BJ (cell line): ENCODE measurements at regions not wholly inside any gene's neighbourhood (a gene's known extent, or its start where the extent isn't known, plus 50 kb on each side); places are given as distances from the start of the nearest gene placed in this dataset.

Experiments
- CTCF ChIA-PET: fragments of 350-600 bp; formaldehyde crosslinking; extraction: SDS; loops from one replicate; lab custom pipeline; 2021; ENCODE audit warnings: antibody characterized with exemption, inconsistent platforms; lab: Yijun Ruan, JAX
- POLR2A ChIA-PET: fragments of 300-600 bp; sonication (Branson Sonifier 250); formaldehyde crosslinking; extraction: SDS; loops from one replicate; lab custom pipeline; 2021; ENCODE audit warnings: antibody characterized with exemption; lab: Charles Lee
- DNase-seq: peaks from one replicate; pipeline ENCODE4 v3.0.0-alpha.2; 2011; ENCODE audit warnings: low read depth
- H3K27me3 ChIP-seq: 2 replicates; pipeline ENCODE4 v1.6.0; 2011; ENCODE audit warnings: low read length; ENCODE audit not compliant: control insufficient read depth, insufficient read depth
- H3K36me3 ChIP-seq: 2 replicates; pipeline ENCODE4 v1.5.1; 2011; ENCODE audit warnings: low read length; ENCODE audit not compliant: control insufficient read depth, insufficient read depth
- H3K4me3 ChIP-seq: 2 replicates; pipeline ENCODE4 v1.5.1; 2011; ENCODE audit warnings: low read depth, mild to moderate bottlenecking, control low read depth, low read length
- TF ChIP-seq, protein P1 (sequence below): IDR thresholded peaks from 2 replicates; pipeline ENCODE4 v1.5.1; 2011; ENCODE audit warnings: low read depth, mild to moderate bottlenecking, control low read depth, inconsistent platforms, low read length, moderate library complexity; ENCODE audit not compliant: insufficient read depth

- CTCF ChIA-PET: interaction anchor here (1.2 to 1.8 kb wide), 2 partner anchors 29 to 51 kb away, joined by 6 read pairs; no protein-coding TSS in a partner anchor
- DNase-seq: peak; percentile 65
- H3K36me3 ChIP-seq: no peaks in the 10 kb centered on the region
- TF ChIP-seq, protein P1, sequence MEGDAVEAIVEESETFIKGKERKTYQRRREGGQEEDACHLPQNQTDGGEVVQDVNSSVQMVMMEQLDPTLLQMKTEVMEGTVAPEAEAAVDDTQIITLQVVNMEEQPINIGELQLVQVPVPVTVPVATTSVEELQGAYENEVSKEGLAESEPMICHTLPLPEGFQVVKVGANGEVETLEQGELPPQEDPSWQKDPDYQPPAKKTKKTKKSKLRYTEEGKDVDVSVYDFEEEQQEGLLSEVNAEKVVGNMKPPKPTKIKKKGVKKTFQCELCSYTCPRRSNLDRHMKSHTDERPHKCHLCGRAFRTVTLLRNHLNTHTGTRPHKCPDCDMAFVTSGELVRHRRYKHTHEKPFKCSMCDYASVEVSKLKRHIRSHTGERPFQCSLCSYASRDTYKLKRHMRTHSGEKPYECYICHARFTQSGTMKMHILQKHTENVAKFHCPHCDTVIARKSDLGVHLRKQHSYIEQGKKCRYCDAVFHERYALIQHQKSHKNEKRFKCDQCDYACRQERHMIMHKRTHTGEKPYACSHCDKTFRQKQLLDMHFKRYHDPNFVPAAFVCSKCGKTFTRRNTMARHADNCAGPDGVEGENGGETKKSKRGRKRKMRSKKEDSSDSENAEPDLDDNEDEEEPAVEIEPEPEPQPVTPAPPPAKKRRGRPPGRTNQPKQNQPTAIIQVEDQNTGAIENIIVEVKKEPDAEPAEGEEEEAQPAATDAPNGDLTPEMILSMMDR: no peak
- peaks cover 5% of the 10 kb centered on the region for H3K27me3 ChIP-seq
- POLR2A ChIA-PET: no interaction called here
- H3K4me3 ChIP-seq: no peak overlapping the region
Observed at GRCh38 chr20:39823224-39823623, 861.1 kb downstream of the DHX35 start.

DNA sequence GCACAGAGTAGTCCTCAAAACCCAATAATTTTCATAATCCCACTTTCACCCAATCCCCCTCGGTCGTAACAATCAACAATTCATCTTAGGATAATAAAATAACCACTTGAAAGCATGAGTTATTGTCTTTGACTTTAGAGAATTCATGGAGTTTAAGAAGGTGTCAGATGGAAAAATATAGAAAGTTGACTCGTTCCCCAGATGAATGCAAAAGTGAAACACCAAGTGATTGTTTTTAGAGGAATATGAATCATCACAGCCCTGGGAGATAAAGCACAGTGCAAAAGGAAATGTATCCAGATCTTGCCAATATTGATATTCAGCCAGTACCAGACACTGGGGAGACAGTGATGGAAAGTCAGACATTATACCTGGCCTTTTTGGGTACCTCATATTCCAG is 860.5 kb downstream of the DHX35 start:
- no peak overlapping the region for H3K4me3 ChIP-seq
- peaks cover 5% of the 10 kb centered on the region for H3K27me3 ChIP-seq
- TF ChIP-seq, protein P1: no peak
- H3K36me3 ChIP-seq: no peaks in the 10 kb centered on the region
- CTCF ChIA-PET: interaction anchor here (1.2 to 1.8 kb wide), 2 partner anchors 29 to 51 kb away, joined by 6 read pairs; no protein-coding TSS in a partner anchor
- DNase-seq: peak; percentile 15
- POLR2A ChIA-PET: no interaction called here

DNA sequence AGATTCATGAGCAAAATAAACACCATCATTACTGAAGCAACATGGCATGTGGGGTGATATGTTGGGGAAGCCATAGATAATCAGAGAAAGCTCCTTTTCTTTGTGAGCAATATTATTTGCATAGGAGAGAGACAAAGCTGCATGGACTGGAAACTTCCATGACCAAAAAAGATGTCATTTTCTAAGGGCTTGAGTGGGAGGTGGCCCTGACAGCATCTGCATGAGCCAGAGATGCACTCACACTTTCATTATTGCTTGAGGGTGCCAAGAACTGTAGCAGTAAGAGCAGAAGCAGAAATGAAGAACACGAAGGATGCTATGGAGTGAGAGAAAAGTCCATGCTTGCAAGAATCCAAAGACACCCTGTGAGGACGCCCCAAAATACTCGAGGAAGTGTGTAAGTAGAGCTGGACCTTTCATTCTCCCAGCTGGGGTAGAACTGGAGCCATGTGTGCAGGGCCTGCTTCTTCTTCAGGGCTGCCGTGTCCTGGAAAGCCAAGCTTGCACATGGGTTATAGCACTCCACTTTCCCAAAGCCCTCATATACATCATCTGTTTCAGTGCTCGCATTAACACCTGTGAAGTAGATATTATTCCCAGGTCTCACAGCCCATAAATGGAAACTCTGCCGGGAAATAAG is 851.2 kb downstream of the DHX35 start:
- no peaks in the 10 kb centered on the region for H3K27me3 ChIP-seq
- POLR2A ChIA-PET: no interaction called here
- no peaks in the 10 kb centered on the region for H3K36me3 ChIP-seq
- CTCF ChIA-PET: interaction anchor here (1.3 kb wide), 1 partner anchor 61 kb away, joined by 5 read pairs; no protein-coding TSS in a partner anchor
- DNase-seq: no peak
- TF ChIP-seq, protein P1: no peak
- no peak overlapping the region for H3K4me3 ChIP-seq

- DNase-seq: no peak
- ChIA-PET POLR2A (no interaction called here), CTCF (interaction anchor here (1.0 to 1.3 kb wide), 2 partner anchors 62 kb away, joined by 3 to 5 read pairs; no protein-coding TSS in a partner anchor)
- no peak overlapping the region for H3K4me3 ChIP-seq
- TF ChIP-seq, protein P1: no peak
- H3K27me3 ChIP-seq: no peaks in the 10 kb centered on the region
- H3K36me3 ChIP-seq: no peaks in the 10 kb centered on the region
Observed at GRCh38 chr20:39812116-39812515, 850.0 kb downstream of the DHX35 start.

- POLR2A ChIA-PET: no interaction called here
- TF ChIP-seq, protein P1: no peak
- no peaks in the 10 kb centered on the region for H3K36me3 ChIP-seq
- H3K27me3 ChIP-seq: no peaks in the 10 kb centered on the region
- CTCF ChIA-PET: interaction anchor here (1.6 kb wide), 1 partner anchor 19 kb away, joined by 3 read pairs; no protein-coding TSS in a partner anchor
- no peak overlapping the region for H3K4me3 ChIP-seq
- no peak for DNase-seq
Observed at GRCh38 chr20:39810309-39810708, 848.2 kb downstream of the DHX35 start.
